HG02885 (cell line): ENCODE measurements at regions not wholly inside any gene's neighbourhood (a gene's known extent, or its start where the extent isn't known, plus 50 kb on each side); places are given as distances from the start of the nearest gene placed in this dataset.

Experiments used
- ATAC-seq: cut with Tn5 transposase; IDR thresholded peaks from one replicate; pipeline ENCODE4 v1.9.1; 2021; ENCODE audit warnings: mild to moderate bottlenecking; ENCODE audit not compliant: unreplicated experiment, poor library complexity

DNA sequence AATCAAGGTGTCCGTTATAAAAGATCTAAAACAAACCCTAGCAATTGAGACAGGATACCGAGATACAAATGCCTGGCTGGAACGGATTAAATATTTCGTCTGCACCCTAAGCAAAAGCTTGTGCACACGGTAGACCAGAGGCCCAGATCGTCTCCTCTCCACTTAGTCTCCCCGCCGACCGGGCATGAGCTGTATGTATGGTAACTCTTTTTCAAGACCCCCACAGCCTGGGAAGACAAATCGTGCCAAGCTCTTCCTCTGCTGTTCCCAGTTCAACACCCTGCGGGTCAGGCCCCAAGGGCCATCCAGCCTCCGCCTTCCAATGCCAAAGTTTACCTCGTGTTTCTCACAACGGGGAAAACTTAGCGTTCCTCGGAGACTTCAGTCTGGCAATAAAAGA, 285.7 kb upstream of the GALNT17 start:
- no peak for ATAC-seq

DNA sequence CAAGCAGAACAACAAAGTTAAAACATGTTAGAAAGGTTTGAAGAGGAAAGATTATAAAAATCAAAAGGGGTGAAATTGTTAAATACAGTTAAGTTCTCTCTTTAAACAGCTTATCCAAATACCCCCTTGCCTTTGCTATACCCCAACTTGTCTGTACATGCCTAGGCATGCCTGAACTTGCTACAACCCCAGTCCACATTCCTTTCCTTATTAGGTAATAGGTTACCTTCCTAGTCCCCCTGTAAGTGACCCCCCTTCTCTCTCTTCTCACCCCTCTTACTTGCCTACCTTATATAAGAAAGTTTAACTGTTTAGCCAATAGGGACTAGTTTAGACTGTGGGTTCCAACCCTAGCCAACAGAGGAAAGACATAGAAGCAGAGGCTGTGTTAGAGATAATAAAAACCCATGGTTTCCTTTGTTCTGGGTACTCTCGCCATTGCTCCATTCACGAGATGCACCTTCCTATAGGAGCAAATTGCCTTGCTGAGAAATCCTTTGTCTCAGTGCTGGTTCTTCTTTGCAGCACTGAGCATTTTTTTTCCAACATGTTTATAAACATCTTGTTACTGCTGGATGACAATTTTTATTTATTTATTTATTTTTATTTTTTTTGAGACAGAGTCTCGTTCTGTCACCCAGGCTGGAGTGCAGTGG, 282.2 kb upstream of the GALNT17 start:
- no peak for ATAC-seq

DNA sequence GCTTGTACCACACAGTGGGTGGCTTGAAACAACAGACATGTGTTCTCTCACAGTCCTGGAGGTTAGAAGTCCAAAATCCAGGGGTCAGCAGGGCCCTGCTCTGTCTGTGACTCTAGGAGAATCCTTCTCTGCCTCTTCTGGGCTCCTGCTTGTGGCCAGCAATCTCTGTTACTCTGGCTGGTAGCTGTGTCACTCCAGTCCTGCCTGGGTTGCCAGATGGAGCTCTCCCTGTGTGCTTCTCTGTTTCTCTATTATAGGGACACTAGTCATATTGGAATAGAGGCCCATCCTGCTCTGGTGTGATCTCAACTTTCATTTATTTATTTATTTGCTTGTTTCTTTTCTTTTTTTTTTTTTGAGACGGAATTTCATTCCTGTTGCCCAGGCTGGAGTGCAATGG, 276.6 kb upstream of the GALNT17 start:
- ATAC-seq, result no peak

DNA sequence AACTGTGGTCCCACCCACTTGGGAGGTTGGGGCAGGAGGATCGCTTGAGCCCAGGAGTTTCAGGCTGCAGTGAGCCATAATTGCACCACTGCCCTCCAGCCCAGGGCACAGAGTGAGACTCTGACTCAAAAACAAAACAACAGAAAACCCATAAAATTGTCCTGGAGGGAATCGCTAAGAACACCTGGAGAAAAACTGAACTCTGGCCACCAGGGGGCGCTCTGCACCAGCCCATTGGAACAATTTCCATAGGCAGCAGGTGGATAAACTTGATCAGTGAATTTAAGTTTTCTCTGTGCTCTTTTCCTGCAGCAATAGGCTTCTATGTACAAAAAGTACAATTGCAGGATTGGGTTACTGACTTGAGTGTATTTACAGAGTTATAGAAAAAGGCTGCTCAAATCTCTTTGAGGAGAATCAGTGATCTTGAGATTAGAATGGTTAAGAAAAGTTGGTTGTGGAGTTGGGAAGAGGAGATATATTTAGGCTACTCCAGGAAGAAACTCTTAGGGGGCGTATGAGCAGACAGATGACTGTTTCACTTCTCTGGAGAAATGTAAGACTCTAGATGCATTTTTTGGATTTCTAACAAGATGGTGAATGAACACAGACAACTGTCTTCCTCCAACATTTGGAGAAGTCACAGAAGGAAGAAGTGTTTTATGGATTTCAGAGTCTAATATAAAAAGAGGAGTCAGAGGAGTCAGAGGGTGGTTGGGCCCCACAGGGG, 274.9 kb upstream of the GALNT17 start:
- ATAC-seq, result peak; percentile 38

DNA sequence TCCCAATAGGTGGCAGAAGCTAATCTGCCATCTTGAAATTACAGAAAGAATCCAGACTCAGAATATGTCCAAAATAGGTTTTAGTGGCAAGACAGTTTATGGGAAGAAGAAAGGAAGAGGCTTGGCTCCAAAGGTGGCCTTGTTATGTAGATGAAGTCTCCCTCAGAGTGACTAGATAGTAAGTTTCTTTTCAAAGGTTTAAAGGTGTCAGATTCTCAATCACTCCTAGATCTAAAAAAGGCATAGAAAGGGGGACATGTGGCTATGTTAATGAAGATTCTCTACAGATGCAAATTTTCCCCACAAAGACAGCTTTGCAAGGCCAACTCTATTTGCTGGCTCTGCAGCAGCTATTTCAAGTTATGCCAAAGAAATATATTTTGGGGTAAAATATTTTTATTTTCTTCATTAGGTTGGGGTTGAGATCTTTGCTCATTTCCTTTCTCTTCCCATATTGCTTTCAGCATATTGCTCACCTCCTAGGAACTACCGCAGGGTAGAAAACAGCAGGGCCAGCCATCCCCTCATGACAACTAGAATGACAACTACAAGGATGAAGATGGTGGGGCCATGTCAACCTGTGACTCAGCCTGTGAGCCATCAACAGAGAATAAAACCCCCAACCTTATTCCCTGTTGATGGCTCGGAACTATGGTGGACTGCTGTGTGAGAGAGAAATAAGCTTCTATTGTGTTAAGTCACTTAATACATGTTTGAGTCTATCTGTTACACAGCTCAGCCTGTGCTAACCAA, 274.0 kb upstream of the GALNT17 start:
- no peak for ATAC-seq

DNA sequence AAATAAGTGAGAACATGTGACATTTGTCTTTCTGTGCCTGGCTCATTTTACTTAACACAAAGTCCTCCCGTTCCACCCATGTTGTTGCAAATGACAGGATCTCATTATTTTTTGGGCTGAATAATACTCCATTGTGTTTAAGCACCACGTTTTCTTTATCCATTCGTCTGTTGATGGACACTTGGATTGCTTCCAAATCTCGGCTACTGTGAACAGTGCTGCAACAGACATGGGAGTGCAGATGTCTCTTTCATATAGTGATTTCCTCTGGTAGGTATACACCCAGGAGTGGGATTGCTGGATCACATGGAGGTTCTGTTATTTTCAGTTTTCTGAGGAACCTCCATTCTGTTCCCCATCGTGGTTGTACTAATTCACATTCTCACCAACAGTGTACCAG, 264.4 kb upstream of the GALNT17 start:
- ATAC-seq, result no peak

DNA sequence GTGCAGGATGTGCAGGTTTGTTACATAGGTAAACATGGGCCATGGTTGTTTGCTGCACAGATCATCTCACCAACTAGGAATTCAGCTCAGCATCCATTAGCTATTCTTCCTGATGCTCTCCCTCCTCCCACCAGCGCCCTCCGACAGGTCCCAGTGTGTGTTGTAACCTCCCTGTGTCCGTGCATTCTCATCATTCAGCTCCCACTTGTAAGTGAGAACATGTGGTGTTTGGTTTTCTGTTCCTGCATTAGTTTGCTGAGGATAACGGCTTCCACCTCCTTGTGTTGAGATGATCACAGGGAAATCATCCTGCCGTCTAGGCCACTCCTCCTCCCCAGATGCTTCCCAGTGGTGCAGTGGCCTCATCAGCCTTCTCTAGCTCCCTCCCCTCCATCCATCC, 261.6 kb upstream of the GALNT17 start:
- ATAC-seq, result no peak

DNA sequence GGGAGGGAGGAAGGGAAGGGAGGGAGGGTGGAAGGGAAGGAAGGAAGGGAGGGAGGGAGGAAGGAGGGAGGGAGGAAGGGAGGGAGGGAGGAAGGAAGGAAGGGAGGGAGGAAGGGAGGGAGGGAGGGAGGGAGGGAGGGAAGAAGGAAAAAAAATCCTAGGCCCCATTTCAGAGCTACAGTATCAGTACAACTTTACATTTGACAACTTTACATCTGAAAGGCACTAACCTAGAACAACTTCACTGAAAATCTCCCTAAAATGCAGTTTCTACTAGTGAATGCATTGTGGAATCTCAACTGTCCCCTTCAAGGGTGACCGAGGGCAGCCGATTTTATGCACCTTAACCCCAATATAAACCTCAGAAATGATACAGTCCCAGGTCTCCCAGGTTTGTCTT, 259.8 kb upstream of the GALNT17 start:
- ATAC-seq, result no peak

DNA sequence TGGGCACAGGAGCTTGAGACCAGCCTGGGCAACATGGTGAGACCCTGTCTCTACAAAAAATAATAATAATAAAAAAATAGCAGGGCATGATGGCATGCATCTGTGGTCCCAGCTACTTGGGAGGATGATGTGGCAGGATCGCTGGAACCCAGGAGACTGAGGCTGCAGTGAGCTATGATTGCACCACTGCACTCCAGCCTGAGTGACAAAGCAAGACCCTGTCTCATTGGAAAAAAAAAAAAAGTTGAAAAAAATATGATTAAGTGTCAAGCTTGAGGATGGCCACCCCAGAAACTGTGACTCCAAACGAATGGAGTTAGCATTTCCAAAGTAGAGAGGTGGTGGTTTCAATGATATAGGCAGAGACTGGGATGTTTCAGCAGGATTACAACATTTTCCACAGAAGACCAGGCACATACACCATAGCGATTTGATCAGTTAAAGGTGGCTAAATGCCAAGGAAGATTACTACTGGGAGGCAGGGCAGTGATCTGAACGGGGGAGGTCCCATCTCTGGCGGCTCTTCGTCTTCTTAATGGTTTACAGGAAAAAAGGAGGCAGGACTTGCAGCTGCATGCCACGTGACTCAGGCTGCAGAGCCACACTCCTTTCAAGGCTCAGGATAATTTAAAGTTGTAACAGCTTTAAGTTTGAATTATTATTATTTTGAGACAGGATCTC, 250.6 kb upstream of the GALNT17 start:
- ATAC-seq, result no peak

DNA sequence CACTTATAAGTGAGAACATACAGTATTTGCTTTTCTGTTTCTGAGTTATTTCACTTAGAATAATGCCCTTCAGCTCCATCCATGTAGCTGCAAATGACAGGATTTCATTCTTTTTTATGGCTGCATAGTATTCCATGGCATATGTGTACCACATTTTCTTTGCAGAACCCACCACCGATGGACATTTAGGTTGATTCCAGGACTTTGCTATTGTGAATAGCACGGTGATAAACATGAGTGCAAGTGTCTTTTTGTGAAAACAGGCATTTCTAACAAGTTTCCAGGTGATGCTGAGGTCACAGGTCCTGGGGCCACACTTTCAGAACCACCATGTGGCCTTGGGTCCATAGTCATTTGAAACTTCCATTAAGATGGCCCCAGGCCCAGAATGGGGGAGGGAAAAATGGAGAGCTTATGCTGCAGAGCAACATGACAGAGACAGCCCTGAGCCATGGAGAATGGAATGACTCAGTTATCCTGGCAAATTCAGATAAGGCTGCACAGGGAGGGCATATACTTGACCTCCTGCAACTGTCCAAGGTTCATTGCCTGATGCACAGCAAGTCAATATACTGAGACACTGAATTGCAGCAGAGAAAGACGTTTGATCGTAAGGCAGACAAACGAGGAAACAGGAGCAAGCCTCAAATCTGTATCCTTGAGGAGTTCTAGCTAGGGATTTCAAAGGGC, 248.0 kb upstream of the GALNT17 start:
- no peak for ATAC-seq

DNA sequence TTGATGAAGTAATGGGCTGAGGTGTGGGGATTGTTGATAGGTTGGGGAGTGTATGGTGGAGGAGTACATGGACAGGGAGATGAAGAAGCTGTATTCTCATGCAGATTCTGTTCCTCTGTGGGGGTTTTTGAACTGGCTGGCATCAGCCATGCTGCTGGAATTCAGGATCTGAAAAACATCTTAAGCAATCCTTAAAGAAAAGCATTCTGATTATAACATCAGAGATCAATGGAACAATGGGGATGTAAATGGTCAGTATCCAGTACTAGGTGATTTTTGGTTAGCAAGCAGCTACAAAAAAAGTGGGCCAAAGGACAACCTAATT, 247.5 kb upstream of the GALNT17 start:
- no peak for ATAC-seq

DNA sequence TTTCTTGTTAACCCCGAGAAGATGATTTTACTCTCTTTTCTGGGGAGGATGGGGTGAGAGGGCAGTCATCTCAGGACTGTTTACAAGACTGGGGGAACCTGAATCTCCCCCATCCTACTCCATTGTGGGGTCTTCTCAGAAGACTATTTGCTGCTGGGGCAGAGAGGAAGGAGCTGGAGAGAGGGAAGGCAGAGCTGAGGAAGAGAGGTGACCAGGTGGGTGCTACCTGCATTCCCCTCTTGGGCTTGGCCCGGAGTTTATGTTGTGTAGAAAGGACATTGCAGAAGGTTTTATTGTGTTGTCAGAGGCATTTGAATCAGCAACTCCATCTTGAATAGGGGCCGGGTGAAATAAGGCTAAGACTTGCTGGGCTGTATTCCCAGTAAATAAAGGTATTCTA, 247.1 kb upstream of the GALNT17 start:
- ATAC-seq, result no peak

DNA sequence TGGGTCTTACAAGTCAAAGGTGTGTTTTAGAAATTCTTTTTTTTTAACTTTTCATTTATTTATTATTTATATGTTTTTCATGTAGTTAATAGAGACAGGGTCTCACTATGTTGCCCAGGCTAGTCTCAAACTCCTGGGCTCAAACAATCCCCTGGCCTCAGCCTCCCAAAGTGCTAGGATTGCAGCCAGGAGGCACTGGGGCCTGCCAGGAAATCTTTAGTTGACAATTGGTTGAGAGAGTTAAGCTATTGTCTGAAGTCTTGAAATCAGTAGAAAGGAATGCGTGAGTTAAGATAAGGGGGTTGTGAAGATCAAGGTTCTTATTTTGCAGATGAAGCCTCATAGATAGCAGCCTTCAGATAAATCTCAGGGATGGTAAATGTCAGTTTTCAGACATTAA, 245.4 kb upstream of the GALNT17 start:
- ATAC-seq, result no peak

DNA sequence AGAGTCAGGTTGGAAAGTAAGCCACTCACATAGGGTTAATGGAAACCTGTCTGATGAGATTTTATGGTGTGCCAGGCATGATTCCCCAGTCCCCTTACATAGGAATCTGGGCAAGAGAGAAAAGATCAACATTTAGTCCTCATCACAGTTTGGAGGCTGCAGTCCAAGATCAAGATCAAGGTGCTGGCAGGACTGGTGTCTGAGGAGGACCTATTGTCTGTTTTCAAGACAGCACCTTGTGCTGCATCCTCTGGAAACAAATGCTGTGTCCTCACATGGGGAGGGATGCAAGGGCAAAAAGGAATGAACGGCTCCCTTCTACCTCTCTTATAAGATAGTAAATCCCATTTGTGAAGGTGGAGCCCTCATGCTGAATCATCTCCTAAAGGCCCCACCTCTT, 244.8 kb upstream of the GALNT17 start:
- ATAC-seq, result no peak

DNA sequence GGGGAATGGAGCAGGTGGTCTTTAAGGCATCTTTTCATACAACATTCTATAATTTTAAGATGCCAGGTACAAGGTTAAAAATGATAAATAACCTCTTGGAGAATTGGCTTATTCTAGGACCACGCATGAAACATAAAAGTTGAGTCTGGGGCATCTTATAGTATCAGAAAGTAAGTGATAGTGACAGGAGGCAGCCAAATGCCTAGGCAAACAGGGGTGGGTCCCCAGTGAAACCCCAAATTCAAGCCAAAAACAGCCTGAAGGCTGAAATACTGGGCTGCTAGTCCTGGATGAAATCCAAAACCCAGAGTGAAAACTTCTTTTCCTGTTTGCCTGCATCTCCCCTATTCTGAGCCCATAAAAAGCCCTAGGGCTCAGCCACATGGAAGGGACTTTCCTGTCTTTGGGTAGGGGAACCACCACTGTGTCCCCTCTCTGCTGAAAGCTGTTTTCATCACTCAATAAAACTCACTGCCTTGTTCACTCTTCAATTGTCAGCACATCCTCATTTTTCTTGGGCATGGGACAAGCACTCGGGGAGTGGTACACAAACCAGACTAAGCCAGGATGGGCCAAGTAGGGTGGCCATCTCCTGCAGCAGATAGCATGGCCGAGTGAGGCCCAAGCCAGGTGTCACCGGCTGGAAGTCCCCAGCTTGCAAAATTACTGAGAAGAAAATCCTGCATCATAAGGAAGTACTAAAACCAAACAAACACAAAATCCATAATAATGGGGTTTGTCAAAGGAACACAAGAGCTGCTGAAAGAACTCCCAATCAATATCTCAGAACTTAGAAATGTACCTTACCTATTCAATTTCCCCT, 241.6 kb upstream of the GALNT17 start:
- no peak for ATAC-seq

DNA sequence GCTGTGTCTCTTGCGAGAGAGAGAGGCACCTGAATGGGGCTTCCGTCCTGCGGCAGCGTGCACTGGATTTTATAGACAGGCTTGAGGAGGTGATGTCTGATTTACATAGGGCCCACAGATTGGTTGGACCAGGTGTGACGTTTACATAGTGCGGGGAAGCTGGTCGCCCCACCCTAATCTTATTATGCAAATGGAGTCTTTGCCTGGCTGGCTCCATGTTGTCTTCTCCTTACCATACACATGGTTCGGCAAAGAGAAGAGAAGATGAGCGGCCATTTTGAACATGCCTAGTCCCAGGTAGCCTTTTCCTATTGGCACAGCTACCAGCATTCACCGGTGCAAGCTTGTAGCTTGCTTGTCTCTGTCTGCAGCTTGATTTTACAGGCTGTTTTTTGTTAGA, 238.5 kb upstream of the GALNT17 start:
- ATAC-seq, result no peak

DNA sequence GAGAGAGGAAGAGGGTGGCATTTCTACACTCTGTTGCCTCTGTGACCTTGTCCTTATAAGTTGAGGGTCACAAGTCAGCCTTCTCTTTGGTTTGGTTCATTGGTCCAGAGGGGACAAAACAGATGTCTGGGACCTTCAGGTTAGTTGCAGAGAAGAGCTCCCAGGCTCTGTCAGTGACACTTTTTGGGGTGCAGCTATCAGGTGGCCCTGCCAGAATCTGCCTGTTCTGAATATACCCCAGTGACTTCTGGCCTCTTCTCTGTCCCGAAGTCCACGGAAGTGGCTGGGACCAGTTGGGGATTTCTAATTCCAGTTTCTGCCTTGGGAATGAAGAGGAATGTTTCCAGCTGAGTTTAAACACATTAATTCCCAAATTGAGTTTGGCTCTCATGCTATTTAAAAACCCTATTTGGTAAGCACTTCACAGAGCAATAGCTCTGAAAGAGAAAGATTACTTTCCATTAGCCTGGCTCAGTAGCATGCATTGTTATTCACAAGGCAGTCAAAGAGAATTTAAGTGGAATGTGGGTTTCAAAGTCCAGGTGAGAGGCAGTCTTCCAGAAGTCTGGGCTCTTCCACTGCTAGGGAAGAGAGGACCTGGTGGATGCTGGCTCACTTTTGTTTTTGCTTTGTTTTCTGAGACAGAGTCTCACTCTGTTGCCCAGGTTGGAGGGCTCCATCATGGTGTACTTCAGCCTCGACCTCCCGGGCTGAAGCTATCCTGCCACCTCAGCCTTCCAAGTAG, 237.8 kb upstream of the GALNT17 start:
- no peak for ATAC-seq

DNA sequence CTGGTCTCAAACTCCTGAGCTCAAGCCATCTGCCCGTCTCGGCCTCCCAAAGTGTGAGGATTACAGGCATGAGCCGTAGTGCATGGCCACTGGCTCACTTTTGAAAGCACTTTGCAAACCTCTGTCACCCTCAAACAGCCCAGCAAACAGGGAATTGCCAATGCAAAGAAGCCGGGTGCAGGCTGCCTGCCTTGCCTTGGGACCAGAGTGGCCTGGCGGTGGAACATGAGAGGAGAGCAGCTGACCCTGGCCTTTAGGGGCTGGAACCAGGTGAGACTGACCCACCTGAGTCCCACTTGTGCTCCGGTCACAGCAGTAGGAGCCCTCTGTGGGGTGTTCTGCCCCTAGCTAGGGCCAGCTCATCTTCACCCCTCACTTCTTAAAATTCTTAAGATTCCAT, 237.1 kb upstream of the GALNT17 start:
- no peak for ATAC-seq
